HepG2 (cell line): ENCODE measurements at regions not wholly inside any gene's neighbourhood (a gene's known extent, or its start where the extent isn't known, plus 50 kb on each side); places are given as distances from the start of the nearest gene placed in this dataset.

Experiments used
- ATAC-seq: fragments of 200-7000 bp; cut with Tn5 transposase; 3 replicates; pipeline ENCODE4 v1.9.1; 2020; ENCODE audit warnings: mild to moderate bottlenecking, moderate library complexity
- BruUV-seq: library from RNA; stranded (reverse); fragments of 400-500 nt; replicated peaks from 2 replicates; lab custom pipeline; 2021; lab: Mats Ljungman, UMichigan
- CTCF ChIA-PET: fragments of 300-600 bp; formaldehyde crosslinking; extraction: SDS; loops from one replicate; lab custom pipeline; 2021; ENCODE audit warnings: low total read pairs, inconsistent platforms, low intra/inter-chr PET ratio; lab: Yijun Ruan, JAX
- POLR2A ChIA-PET: fragments of 350-600 bp; sonication (Branson Sonifier 250); formaldehyde crosslinking; loops from one replicate; lab custom pipeline; 2020; ENCODE audit warnings: antibody characterized with exemption, inconsistent platforms; lab: Yijun Ruan, JAX
- DNase-seq: peaks from one replicate; pipeline ENCODE4 v3.0.0-alpha.2; 2015; ENCODE audit warnings: low spot score
- FAIRE-seq: peaks from 3 replicates; lab custom pipeline; 2011; peaks lifted over from hg19 to GRCh38; lab: Jason Lieb, UNC
- H2AFZ ChIP-seq: one replicate; pipeline ENCODE4 v1.6.1; 2011; ENCODE audit warnings: low read length, inconsistent platforms
- H3K27ac ChIP-seq: fragments of 300-600 bp; 3 replicates; pipeline ENCODE4 v1.8.0; 2011; ENCODE audit warnings: mixed run types, mild to moderate bottlenecking, mixed read lengths, low read length, inconsistent platforms; ENCODE audit not compliant: insufficient read depth; ENCODE audit errors: extremely low read length
- H3K27me3 ChIP-seq, 2 experiments: fragments of 200-600 bp in 1 of 2; 2 replicates in 1 of 2; 3 replicates in 1 of 2; pipeline versions ENCODE4 v1.6.0 to v1.8.0; 2011; ENCODE audit warnings: low read length in 2 of 2, mild to moderate bottlenecking in 2 of 2, moderate library complexity in 2 of 2, inconsistent platforms in 1 of 2; ENCODE audit not compliant: insufficient read depth in 2 of 2, control insufficient read depth in 1 of 2
- H3K36me3 ChIP-seq, 2 experiments: fragments of 200-600 bp in 1 of 2; replicated peaks in 1 of 2; 2 replicates in 1 of 2; 3 replicates in 1 of 2; pipeline versions ENCODE4 v1.5.1 to v1.8.0; 2011; ENCODE audit warnings: low read length in 2 of 2, inconsistent platforms in 1 of 2; ENCODE audit not compliant: insufficient read depth in 2 of 2, control insufficient read depth in 1 of 2
- H3K4me1 ChIP-seq: 2 replicates; pipeline ENCODE4 v1.5.1; 2012; ENCODE audit warnings: low read length, inconsistent platforms; ENCODE audit not compliant: insufficient read depth
- H3K4me2 ChIP-seq: 2 replicates; pipeline ENCODE4 v1.6.0; 2011; ENCODE audit warnings: low read depth, low read length, inconsistent platforms
- H3K4me3 ChIP-seq, 3 experiments: fragments of 200-600 bp in 1 of 3; sonication (generic), shearing (Covaris generic) in 1 of 3; replicated peaks in 1 of 3; 2 replicates each; pipeline ENCODE4 v1.5.1; 2011 to 2016; ENCODE audit warnings: low read length in 3 of 3, inconsistent platforms in 2 of 3, low read depth in 2 of 3, mild to moderate bottlenecking in 2 of 3, control low read depth in 1 of 3, mixed read lengths in 1 of 3; ENCODE audit not compliant: insufficient read depth in 1 of 3
- H3K79me2 ChIP-seq: one replicate; pipeline ENCODE4 v1.6.1; 2011; ENCODE audit warnings: low read length, inconsistent platforms; ENCODE audit not compliant: insufficient read depth
- H3K9ac ChIP-seq: 2 replicates; pipeline ENCODE4 v1.6.0; 2011; ENCODE audit warnings: mild to moderate bottlenecking, low read depth, low read length, inconsistent platforms; ENCODE audit not compliant: insufficient read depth
- H3K9me3 ChIP-seq: 2 replicates; pipeline ENCODE4 v1.5.1; 2012; ENCODE audit warnings: mild to moderate bottlenecking, low read length
- H4K20me1 ChIP-seq: 2 replicates; pipeline ENCODE4 v1.6.0; 2011; ENCODE audit warnings: inconsistent platforms, mild to moderate bottlenecking, low read length, moderate library complexity; ENCODE audit not compliant: insufficient read depth
- CENPT ChIP-seq: sonication (generic); formaldehyde crosslinking; IDR thresholded peaks from 2 replicates; pipeline ENCODE4 v1.8.0; 2022; ENCODE audit warnings: low read depth, mild to moderate bottlenecking, moderate library complexity, missing genetic modification reagents
- GABPB1 ChIP-seq: IDR thresholded peaks from 2 replicates; pipeline ENCODE4 v1.6.1; 2016; ENCODE audit warnings: mild to moderate bottlenecking, missing genetic modification reagents, moderate library complexity, missing compliant biosample characterization
- MEF2D ChIP-seq: sonication (generic); formaldehyde crosslinking; IDR thresholded peaks from 2 replicates; pipeline ENCODE4 v1.5.1; 2020; ENCODE audit warnings: mild to moderate bottlenecking, missing genetic modification reagents
- PCBP1 ChIP-seq: fragments of 200-400 bp; formaldehyde crosslinking; IDR thresholded peaks from 2 replicates; pipeline ENCODE4 v1.6.1; 2017; ENCODE audit warnings: mild to moderate bottlenecking, low read depth, low read length, borderline replicate concordance
- SUZ12 ChIP-seq: fragments of 150-350 bp; IDR thresholded peaks from 2 replicates; pipeline ENCODE4 v1.6.1; 2014; ENCODE audit warnings: low read depth, low read length
- ZKSCAN8 ChIP-seq: IDR thresholded peaks from 2 replicates; pipeline ENCODE4 v1.6.1; 2016; ENCODE audit warnings: borderline replicate concordance, missing genetic modification reagents, missing compliant biosample characterization
- ZNF136 ChIP-seq: sonication (generic); formaldehyde crosslinking; IDR thresholded peaks from 2 replicates; pipeline ENCODE4 v1.8.1; 2022; ENCODE audit warnings: low read depth, mild to moderate bottlenecking, moderate library complexity, missing genetic modification reagents
- ZNF788 ChIP-seq: sonication (generic); formaldehyde crosslinking; IDR thresholded peaks from 2 replicates; pipeline ENCODE4 v1.5.0; 2020; ENCODE audit warnings: mild to moderate bottlenecking, missing genetic modification reagents, borderline replicate concordance
- WGBS: methylation state at CpG from one replicate; pipeline ENCODE4 v1.1.6; 2017; ENCODE audit warnings: low lambda C conversion rate; 5-methylcytosine and 5-hydroxymethylcytosine counted together
- in situ Hi-C: cut with HindIII; loops from 2 replicates; pipeline ENCODE4 v1.10.0; 2017; ENCODE audit warnings: low pct_unique_long_range_greater_than_20kb; ENCODE audit not compliant: extremely low pct_ligation_motif_present
- intact Hi-C: fragments of 100-400 bp; cut with micrococcal nuclease; formaldehyde crosslinking; loops from one replicate; pipeline ENCODE4 v1.10.0; 2022; ENCODE audit not compliant: unreplicated experiment
- TF ChIP-seq, protein P1 (sequence below): sonication (generic); formaldehyde crosslinking; IDR thresholded peaks from 2 replicates; pipeline ENCODE4 v1.9.0; 2021; ENCODE audit warnings: missing genetic modification reagents, borderline replicate concordance

DNA sequence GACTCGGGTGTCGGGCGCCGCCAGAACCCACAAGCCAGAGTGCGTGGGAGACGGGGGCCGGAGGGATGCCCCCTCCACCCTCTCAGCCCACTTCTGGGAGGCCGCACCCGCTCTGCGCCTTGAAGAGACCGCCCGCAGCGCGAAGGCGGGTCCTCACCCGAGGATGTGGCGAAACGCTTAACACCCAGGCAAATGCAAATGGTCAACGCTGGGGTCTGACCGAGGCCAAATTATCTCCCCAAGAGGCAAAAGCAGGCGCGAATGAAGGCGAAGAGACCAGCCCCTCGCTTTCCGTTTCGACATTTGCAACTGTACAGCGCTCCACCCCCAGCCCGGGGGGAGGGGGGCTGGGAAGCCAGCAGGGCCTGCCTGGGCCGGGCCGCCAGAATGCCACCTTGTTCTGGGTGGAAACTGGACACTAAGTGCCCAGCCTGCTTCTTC lies 137.7 kb upstream of the ZIC3 start:
- Histone ChIP-seq H3K9ac (no peak overlapping the region), H3K79me2 (no peaks in the 10 kb centered on the region), H2AFZ (no peak overlapping the region), H3K4me3 (no peak overlapping the region), H4K20me1 (no peaks in the 10 kb centered on the region), H3K27ac (no peak overlapping the region), H3K4me2 (no peak overlapping the region), H3K27me3 (peaks cover 0 to 10% of the 10 kb centered on the region in 2 experiments; a peak in 2 of 5 replicates), H3K4me1 (no peaks in the 10 kb centered on the region), H3K36me3 (no peaks in the 10 kb centered on the region), H3K9me3 (no peaks in the 10 kb centered on the region)
- FAIRE-seq = no peak
- no TSS peak for BruUV-seq
- TF ChIP-seq CENPT (CRISPR knock-in tag) = no peak
- TF ChIP-seq GABPB1 (CRISPR knock-in tag) = no peak
- TF ChIP-seq SUZ12 = no peak
- TF ChIP-seq ZKSCAN8 (CRISPR knock-in tag) = no peak
- TF ChIP-seq PCBP1 = no peak
- no peak for TF ChIP-seq ZNF788 (CRISPR knock-in tag)
- TF ChIP-seq ZNF136 (CRISPR knock-in tag) = no peak
- TF ChIP-seq MEF2D (CRISPR knock-in tag) = no peak
- TF ChIP-seq, protein P1, sequence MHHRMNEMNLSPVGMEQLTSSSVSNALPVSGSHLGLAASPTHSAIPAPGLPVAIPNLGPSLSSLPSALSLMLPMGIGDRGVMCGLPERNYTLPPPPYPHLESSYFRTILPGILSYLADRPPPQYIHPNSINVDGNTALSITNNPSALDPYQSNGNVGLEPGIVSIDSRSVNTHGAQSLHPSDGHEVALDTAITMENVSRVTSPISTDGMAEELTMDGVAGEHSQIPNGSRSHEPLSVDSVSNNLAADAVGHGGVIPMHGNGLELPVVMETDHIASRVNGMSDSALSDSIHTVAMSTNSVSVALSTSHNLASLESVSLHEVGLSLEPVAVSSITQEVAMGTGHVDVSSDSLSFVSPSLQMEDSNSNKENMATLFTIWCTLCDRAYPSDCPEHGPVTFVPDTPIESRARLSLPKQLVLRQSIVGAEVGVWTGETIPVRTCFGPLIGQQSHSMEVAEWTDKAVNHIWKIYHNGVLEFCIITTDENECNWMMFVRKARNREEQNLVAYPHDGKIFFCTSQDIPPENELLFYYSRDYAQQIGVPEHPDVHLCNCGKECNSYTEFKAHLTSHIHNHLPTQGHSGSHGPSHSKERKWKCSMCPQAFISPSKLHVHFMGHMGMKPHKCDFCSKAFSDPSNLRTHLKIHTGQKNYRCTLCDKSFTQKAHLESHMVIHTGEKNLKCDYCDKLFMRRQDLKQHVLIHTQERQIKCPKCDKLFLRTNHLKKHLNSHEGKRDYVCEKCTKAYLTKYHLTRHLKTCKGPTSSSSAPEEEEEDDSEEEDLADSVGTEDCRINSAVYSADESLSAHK (CRISPR knock-in tag) = no peak
- ChIA-PET POLR2A (no interaction called here), CTCF (no interaction called here)
- WGBS = 100% methylated on average over 1 of the region's 30 CpGs
- intact Hi-C loops = no loop called here
- in situ Hi-C loops = no loop called here
- no peak for ATAC-seq
- no peak for DNase-seq
